OCI-LY1 (cell line): ENCODE measurements at regions not wholly inside any gene's neighbourhood (a gene's known extent, or its start where the extent isn't known, plus 50 kb on each side); places are given as distances from the start of the nearest gene placed in this dataset.

Source experiments
- H2AFZ ChIP-seq: fragments of 200-600 bp; sonication (generic), shearing (Covaris generic); 2 replicates; pipeline ENCODE4 v1.6.0; 2014; ENCODE audit warnings: antibody characterized with exemption, mild to moderate bottlenecking, low read length
- H3F3A ChIP-seq: fragments of 200-600 bp; sonication (generic), shearing (Covaris generic); 2 replicates; pipeline ENCODE4 v1.6.0; 2014; ENCODE audit warnings: mild to moderate bottlenecking, antibody characterized with exemption, low read length, moderate library complexity; ENCODE audit not compliant: insufficient read depth
- H3K27ac ChIP-seq: fragments of 200-600 bp; sonication (generic); 2 replicates; pipeline ENCODE4 v1.5.1; 2014; ENCODE audit warnings: low read length, mixed run types, mild to moderate bottlenecking, low read depth; ENCODE audit not compliant: poor library complexity, severe bottlenecking
- H3K27me3 ChIP-seq: fragments of 200-600 bp; sonication (generic); 2 replicates; pipeline ENCODE4 v1.6.0; 2014; ENCODE audit warnings: antibody characterized with exemption, mild to moderate bottlenecking, low read length, moderate library complexity; ENCODE audit not compliant: insufficient read depth
- H3K36me3 ChIP-seq: fragments of 200-600 bp; sonication (generic); 2 replicates; pipeline ENCODE4 v1.6.1; 2014; ENCODE audit warnings: mild to moderate bottlenecking, antibody characterized with exemption, low read length, moderate library complexity, mixed read lengths; ENCODE audit not compliant: insufficient read depth
- H3K4me1 ChIP-seq: fragments of 200-600 bp; sonication (generic); 2 replicates; pipeline ENCODE4 v1.5.1; 2014; ENCODE audit warnings: mild to moderate bottlenecking, low read length, moderate library complexity; ENCODE audit not compliant: insufficient read depth, severe bottlenecking
- H3K4me2 ChIP-seq: fragments of 200-600 bp; sonication (generic), shearing (Covaris generic); 2 replicates; pipeline ENCODE4 v1.6.1; 2014; ENCODE audit warnings: low read length
- H3K4me3 ChIP-seq: fragments of 200-600 bp; sonication (generic); 2 replicates; pipeline ENCODE4 v1.5.1; 2014; ENCODE audit warnings: low read length, low read depth, mild to moderate bottlenecking, mixed read lengths; ENCODE audit not compliant: poor library complexity, severe bottlenecking
- H3K79me2 ChIP-seq: fragments of 200-600 bp; shearing (Covaris generic); 2 replicates; pipeline ENCODE4 v1.6.1; 2016; ENCODE audit warnings: mixed run types, low read length, mixed read lengths; ENCODE audit not compliant: insufficient read depth
- H3K9ac ChIP-seq: fragments of 200-600 bp; sonication (generic), shearing (Covaris generic); 2 replicates; pipeline ENCODE4 v1.6.1; 2014; ENCODE audit warnings: mild to moderate bottlenecking, low read length, mixed read lengths
- H3K9me2 ChIP-seq: fragments of 200-600 bp; sonication (generic), shearing (Covaris generic); 2 replicates; pipeline ENCODE4 v1.6.1; 2014; ENCODE audit warnings: low read depth, mild to moderate bottlenecking, low read length, mixed read lengths
- H3K9me3 ChIP-seq: fragments of 200-600 bp; shearing (Covaris generic); 2 replicates; pipeline ENCODE4 v1.6.1; 2014; ENCODE audit warnings: low read length, mixed read lengths
- H4K20me1 ChIP-seq: fragments of 200-600 bp; sonication (generic), shearing (Covaris generic); 2 replicates; pipeline ENCODE4 v1.6.0; 2016; ENCODE audit warnings: mild to moderate bottlenecking, low read length; ENCODE audit not compliant: insufficient read depth
- EZH2 ChIP-seq: fragments of 200-600 bp; sonication (generic), shearing (Covaris generic); IDR thresholded peaks from 2 replicates; pipeline ENCODE4 v1.8.0; 2017; ENCODE audit warnings: borderline replicate concordance, mixed run types, mild to moderate bottlenecking, antibody characterized with exemption, low read length, moderate library complexity, mixed read lengths
- TF ChIP-seq, protein P1 (sequence below): fragments of 200-600 bp; sonication (generic), shearing (Covaris generic); IDR thresholded peaks from 2 replicates; pipeline ENCODE4 v1.5.1; 2017; ENCODE audit warnings: mild to moderate bottlenecking, antibody characterized with exemption, low read length, moderate library complexity, mixed read lengths

DNA sequence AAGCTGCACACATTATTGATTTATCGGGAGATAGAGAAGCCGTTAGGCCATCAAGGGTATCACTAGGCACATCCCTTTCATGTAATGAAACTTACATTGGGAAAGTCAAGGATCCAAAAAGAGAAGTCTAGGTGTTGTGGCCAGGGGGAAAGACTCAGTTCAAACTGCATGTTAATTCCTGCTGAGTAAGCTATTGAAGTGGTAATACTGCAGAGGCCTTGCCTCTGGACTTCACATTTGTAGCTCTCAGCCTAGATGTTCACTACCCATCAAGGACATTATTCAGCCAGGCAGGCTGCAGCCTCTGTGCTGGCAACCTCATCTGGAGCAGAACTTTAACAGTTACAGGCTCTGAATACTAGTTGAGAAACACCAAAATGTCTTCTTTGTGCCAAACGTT is 2094.5 kb upstream of the AGA start:
- H3K4me3 ChIP-seq: no peak overlapping the region
- H3K79me2 ChIP-seq: no peaks in the 10 kb centered on the region
- no peaks in the 10 kb centered on the region for H3K9me2 ChIP-seq
- no peak overlapping the region for H3K4me2 ChIP-seq
- no peak overlapping the region for H2AFZ ChIP-seq
- H3K27me3 ChIP-seq: no peaks in the 10 kb centered on the region
- H3K9ac ChIP-seq: no peak overlapping the region
- H3K4me1 ChIP-seq: no peaks in the 10 kb centered on the region
- H3K36me3 ChIP-seq: no peaks in the 10 kb centered on the region
- no peak overlapping the region for H3K27ac ChIP-seq
- no peaks in the 10 kb centered on the region for H4K20me1 ChIP-seq
- no peaks in the 10 kb centered on the region for H3K9me3 ChIP-seq
- H3F3A ChIP-seq: no peaks in the 10 kb centered on the region
- no peak for TF ChIP-seq EZH2
- TF ChIP-seq, protein P1, sequence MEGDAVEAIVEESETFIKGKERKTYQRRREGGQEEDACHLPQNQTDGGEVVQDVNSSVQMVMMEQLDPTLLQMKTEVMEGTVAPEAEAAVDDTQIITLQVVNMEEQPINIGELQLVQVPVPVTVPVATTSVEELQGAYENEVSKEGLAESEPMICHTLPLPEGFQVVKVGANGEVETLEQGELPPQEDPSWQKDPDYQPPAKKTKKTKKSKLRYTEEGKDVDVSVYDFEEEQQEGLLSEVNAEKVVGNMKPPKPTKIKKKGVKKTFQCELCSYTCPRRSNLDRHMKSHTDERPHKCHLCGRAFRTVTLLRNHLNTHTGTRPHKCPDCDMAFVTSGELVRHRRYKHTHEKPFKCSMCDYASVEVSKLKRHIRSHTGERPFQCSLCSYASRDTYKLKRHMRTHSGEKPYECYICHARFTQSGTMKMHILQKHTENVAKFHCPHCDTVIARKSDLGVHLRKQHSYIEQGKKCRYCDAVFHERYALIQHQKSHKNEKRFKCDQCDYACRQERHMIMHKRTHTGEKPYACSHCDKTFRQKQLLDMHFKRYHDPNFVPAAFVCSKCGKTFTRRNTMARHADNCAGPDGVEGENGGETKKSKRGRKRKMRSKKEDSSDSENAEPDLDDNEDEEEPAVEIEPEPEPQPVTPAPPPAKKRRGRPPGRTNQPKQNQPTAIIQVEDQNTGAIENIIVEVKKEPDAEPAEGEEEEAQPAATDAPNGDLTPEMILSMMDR: no peak

DNA sequence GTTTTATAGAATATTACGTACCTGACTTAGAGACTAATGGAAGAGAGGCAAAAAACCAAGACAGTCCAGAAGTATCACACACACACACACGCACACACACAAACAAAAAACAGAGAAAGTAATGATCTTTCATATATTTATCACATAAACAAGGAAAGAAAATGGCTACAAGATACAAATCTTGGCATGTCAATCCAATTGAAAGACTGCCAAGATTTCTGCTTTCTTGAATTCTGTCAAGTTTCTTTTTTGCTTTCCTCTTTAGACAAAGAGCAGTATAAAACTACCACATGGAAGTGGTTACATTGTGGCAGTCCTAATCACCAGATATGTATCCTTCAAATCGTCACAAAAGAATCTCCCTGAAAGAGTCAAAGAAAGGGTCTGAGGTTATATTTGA is 2097.4 kb upstream of the AGA start:
- Histone ChIP-seq H3K79me2 (no peaks in the 10 kb centered on the region), H3K27ac (no peak overlapping the region), H3K9me2 (no peaks in the 10 kb centered on the region), H3K27me3 (no peaks in the 10 kb centered on the region), H3K4me3 (no peak overlapping the region), H3K4me2 (no peak overlapping the region), H3K9ac (no peak overlapping the region), H4K20me1 (no peaks in the 10 kb centered on the region), H3K9me3 (no peaks in the 10 kb centered on the region), H3F3A (no peaks in the 10 kb centered on the region), H3K36me3 (no peaks in the 10 kb centered on the region), H2AFZ (no peak overlapping the region), H3K4me1 (no peaks in the 10 kb centered on the region)
- TF ChIP-seq, protein P1: no peak
- TF ChIP-seq EZH2: no peak

DNA sequence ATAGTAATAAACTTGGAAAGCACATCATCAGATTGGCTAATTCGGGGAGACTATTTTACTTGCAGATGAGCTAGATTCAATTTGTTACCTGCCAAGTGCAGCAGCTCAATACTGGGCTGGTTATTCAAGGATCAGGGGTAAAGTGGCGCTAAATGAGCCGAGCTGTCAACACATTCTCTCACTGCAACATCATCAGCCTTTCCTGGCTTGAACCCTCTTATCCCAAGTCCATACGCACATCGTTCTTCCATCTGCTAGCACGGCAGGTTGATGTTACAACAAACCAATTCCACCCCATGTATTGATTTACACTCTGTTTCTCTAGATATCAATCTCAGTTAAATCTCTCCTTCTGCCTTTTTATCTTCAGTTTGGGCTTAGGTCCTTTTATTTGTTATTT is 2101.5 kb upstream of the AGA start:
- no peak overlapping the region for H3K9ac ChIP-seq
- H3K4me3 ChIP-seq: no peak overlapping the region
- no peak for TF ChIP-seq EZH2
- TF ChIP-seq, protein P1: no peak
- H2AFZ ChIP-seq: no peak overlapping the region
- H3K4me1 ChIP-seq: no peaks in the 10 kb centered on the region
- H3K79me2 ChIP-seq: no peaks in the 10 kb centered on the region
- no peaks in the 10 kb centered on the region for H3K27me3 ChIP-seq
- no peaks in the 10 kb centered on the region for H4K20me1 ChIP-seq
- H3K4me2 ChIP-seq: no peak overlapping the region
- no peak overlapping the region for H3K27ac ChIP-seq
- no peaks in the 10 kb centered on the region for H3K36me3 ChIP-seq
- no peaks in the 10 kb centered on the region for H3K9me2 ChIP-seq
- H3F3A ChIP-seq: no peaks in the 10 kb centered on the region
- H3K9me3 ChIP-seq: no peaks in the 10 kb centered on the region
